MM.1S (cell line): ENCODE measurements at regions not wholly inside any gene's neighbourhood (a gene's known extent, or its start where the extent isn't known, plus 50 kb on each side); places are given as distances from the start of the nearest gene placed in this dataset.

Experiments used
- EZH2 ChIP-seq: fragments of 300-600 bp; sonication (generic); optimal IDR thresholded peaks from 2 replicates; pipeline ENCODE3; 2017; ENCODE audit warnings: low read depth, mild to moderate bottlenecking, antibody characterized with exemption, low read length, mixed read lengths
- TF ChIP-seq, protein P1 (sequence below): fragments of 300-600 bp; sonication (generic); IDR thresholded peaks from 2 replicates; pipeline ENCODE4 v1.5.1; 2016; ENCODE audit warnings: antibody characterized with exemption, low read length, mixed read lengths

DNA sequence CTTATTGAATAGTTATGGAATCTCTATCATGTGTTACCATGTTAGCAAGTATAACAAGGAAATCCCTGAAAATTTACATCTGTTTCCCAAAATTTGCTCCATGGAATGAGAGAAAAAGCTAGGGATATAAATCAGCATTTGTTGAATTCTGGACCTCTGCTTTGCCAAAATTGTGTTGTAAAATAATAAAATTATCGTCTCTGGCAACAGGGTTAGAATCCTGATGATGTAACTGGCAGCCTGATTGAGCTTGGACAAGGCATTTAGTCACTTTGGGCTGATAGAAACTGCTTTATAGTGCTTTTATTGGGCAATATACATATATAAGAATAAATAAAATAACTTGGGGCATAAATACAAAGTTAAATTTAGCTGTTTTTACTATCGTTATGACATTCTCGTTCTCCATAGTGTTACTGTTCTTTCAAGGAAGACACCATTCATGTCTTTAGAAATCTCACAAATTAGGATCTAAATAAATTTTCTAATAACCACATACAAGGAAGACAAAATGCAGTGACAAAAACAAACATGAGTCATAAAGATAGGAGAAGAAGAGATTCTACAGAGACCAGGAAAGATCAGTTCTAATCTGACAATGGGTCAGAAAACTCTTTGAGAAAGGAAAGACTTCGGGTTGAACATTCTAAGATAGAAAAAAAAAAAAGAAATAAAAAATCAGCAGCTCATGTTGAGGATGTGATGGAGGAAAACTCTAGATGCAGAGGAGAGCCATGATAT, 145.0 kb upstream of the CDH10 start:
- TF ChIP-seq, protein P1, sequence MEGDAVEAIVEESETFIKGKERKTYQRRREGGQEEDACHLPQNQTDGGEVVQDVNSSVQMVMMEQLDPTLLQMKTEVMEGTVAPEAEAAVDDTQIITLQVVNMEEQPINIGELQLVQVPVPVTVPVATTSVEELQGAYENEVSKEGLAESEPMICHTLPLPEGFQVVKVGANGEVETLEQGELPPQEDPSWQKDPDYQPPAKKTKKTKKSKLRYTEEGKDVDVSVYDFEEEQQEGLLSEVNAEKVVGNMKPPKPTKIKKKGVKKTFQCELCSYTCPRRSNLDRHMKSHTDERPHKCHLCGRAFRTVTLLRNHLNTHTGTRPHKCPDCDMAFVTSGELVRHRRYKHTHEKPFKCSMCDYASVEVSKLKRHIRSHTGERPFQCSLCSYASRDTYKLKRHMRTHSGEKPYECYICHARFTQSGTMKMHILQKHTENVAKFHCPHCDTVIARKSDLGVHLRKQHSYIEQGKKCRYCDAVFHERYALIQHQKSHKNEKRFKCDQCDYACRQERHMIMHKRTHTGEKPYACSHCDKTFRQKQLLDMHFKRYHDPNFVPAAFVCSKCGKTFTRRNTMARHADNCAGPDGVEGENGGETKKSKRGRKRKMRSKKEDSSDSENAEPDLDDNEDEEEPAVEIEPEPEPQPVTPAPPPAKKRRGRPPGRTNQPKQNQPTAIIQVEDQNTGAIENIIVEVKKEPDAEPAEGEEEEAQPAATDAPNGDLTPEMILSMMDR: no peak
- TF ChIP-seq EZH2: no peak
